HG03521 (cell line): ENCODE measurements at regions not wholly inside any gene's neighbourhood (a gene's known extent, or its start where the extent isn't known, plus 50 kb on each side); places are given as distances from the start of the nearest gene placed in this dataset.
"Not testable (repeated sequence)": the region's sequence is repeated elsewhere in the genome, so short reads cannot be mapped to it uniquely, and the experiment has no call there.

Source experiments
- ATAC-seq: cut with Tn5 transposase; IDR thresholded peaks from one replicate; pipeline ENCODE4 v1.9.1; 2021; ENCODE audit warnings: mild to moderate bottlenecking, moderate library complexity; ENCODE audit not compliant: unreplicated experiment

- no peak for ATAC-seq
Measured at GRCh38 chr1:157231846-157232525, 93.8 kb upstream of the ETV3 start.

- ATAC-seq: no peak
Measured at GRCh38 chr1:157230500-157230899, 92.3 kb upstream of the ETV3 start.

- ATAC-seq: no peak
Measured at GRCh38 chr1:157227700-157228099, 89.5 kb upstream of the ETV3 start.

- no peak for ATAC-seq
Measured at GRCh38 chr1:157226739-157227138, 88.5 kb upstream of the ETV3 start.

- ATAC-seq: no peak
Measured at GRCh38 chr1:157219600-157219999, 81.4 kb upstream of the ETV3 start.

- no peak for ATAC-seq
Measured at GRCh38 chr1:157219182-157219581, 81.0 kb upstream of the ETV3 start.

- no peak for ATAC-seq
Measured at GRCh38 chr1:157218671-157219070, 80.5 kb upstream of the ETV3 start.

GRCh38 chr1:157217486-157217885 is 79.3 kb upstream of the ETV3 start:
- no peak for ATAC-seq

- ATAC-seq: no peak
Measured at GRCh38 chr1:157213836-157214235, 75.6 kb upstream of the ETV3 start.

GRCh38 chr1:157209514-157209913 is 71.3 kb upstream of the ETV3 start:
- no peak for ATAC-seq

- ATAC-seq: not testable (repeated sequence)
Measured at GRCh38 chr1:157205982-157206381, 67.8 kb upstream of the ETV3 start.

GRCh38 chr1:157203166-157203565 is 65.0 kb upstream of the ETV3 start:
- no peak for ATAC-seq

GRCh38 chr1:157202331-157202730 is 64.1 kb upstream of the ETV3 start:
- no peak for ATAC-seq

GRCh38 chr1:157201767-157202166 is 63.6 kb upstream of the ETV3 start:
- no peak for ATAC-seq

- no peak for ATAC-seq
Measured at GRCh38 chr1:157200451-157200850, 62.3 kb upstream of the ETV3 start.

- ATAC-seq: no peak
Measured at GRCh38 chr1:157199421-157199755, 61.2 kb upstream of the ETV3 start.

- no peak for ATAC-seq
Measured at GRCh38 chr1:157198619-157199420, 60.6 kb upstream of the ETV3 start.

- no peak for ATAC-seq
Measured at GRCh38 chr1:157197906-157198435, 59.8 kb upstream of the ETV3 start.

GRCh38 chr1:157196670-157197456 is 58.7 kb upstream of the ETV3 start:
- not testable (repeated sequence) for ATAC-seq

- ATAC-seq: no peak
Measured at GRCh38 chr1:157196245-157196543, 58.0 kb upstream of the ETV3 start.

- ATAC-seq: no peak
Measured at GRCh38 chr1:157195521-157196244, 57.5 kb upstream of the ETV3 start.
